Thyroid gland (tissue), 4 donors: ENCODE measurements at regions not wholly inside any gene's neighbourhood (a gene's known extent, or its start where the extent isn't known, plus 50 kb on each side); places are given as distances from the start of the nearest gene placed in this dataset.

Experiments
- DNase-seq, 2 donors: peaks; one replicate each; pipeline ENCODE4 v3.0.0-alpha.2; 2019
- H3K27ac ChIP-seq, 3 donors: fragments of 200-600 bp; sonication (generic); 1 replicate in 2 of 3; 2 replicates in 1 of 3; pipeline ENCODE4 v1.5.1; 2016 to 2019; ENCODE audit warnings: mild to moderate bottlenecking in 1 of 3, moderate library complexity in 1 of 3
- H3K27me3 ChIP-seq: fragments of 200-600 bp; sonication (generic); one replicate; pipeline ENCODE4 v1.5.1; 2019
- H3K36me3 ChIP-seq, 2 donors: fragments of 200-600 bp; sonication (generic); one replicate each; pipeline ENCODE4 v1.5.1; 2016 to 2019
- H3K4me1 ChIP-seq, 2 donors: fragments of 200-600 bp; sonication (generic); one replicate each; pipeline ENCODE4 v1.5.1; 2017 to 2019
- H3K4me3 ChIP-seq, 3 donors: fragments of 200-600 bp; sonication (generic); replicated peaks in 1 of 3; 1 replicate in 2 of 3; 2 replicates in 1 of 3; pipeline ENCODE4 v1.5.1; 2016; ENCODE audit warnings: mild to moderate bottlenecking in 1 of 3
- H3K9me3 ChIP-seq: fragments of 200-600 bp; sonication (generic); one replicate; pipeline ENCODE4 v1.5.1; 2017
- CTCF ChIP-seq, 6 experiments: fragments of 200-600 bp in 3 of 6; fragments of 450-650 bp in 3 of 6; sonication (generic) in 3 of 6; IDR thresholded peaks; one replicate each; pipeline ENCODE4 v1.5.1; 2016 to 2019; ENCODE audit warnings: antibody characterized with exemption in 6 of 6, mild to moderate bottlenecking in 2 of 6, inconsistent platforms in 1 of 6, moderate library complexity in 1 of 6
- POLR2A ChIP-seq, 2 donors: fragments of 450-650 bp; IDR thresholded peaks; one replicate each; pipeline ENCODE4 v1.6.1; 2017; ENCODE audit warnings: antibody characterized with exemption in 2 of 2, mild to moderate bottlenecking in 2 of 2, moderate library complexity in 1 of 2
- whole genome bisulfite sequencing, 2 donors: methylation state at CpG; one replicate each; pipeline ENCODE4 v1.1.5; 2017; 5-methylcytosine and 5-hydroxymethylcytosine counted together
- intact Hi-C: fragments of 100-400 bp; cut with DNase I; formaldehyde crosslinking; loops from one replicate; pipeline ENCODE4 v1.15.1; 2023

GRCh38 chr4:103365285-103365684, 167.1 kb upstream of the CENPE start:
- Histone ChIP-seq H3K27me3 (no peaks in the 10 kb centered on the region), H3K4me3 (no peak overlapping the region), H3K36me3 (no peaks in the 10 kb centered on the region), H3K4me1 (no peaks in the 10 kb centered on the region), H3K9me3 (no peaks in the 10 kb centered on the region), H3K27ac (no peak overlapping the region)
- intact Hi-C loops, result no loop called here
- WGBS, 2 donors, result 86 to 87% methylated on average over 2 of the region's 2 CpGs
- no peak for DNase-seq
- TF ChIP-seq POLR2A (IDR thresholded peaks at IDR 0.05) (no peak), CTCF (IDR thresholded peaks at IDR 0.05) (no peak)

DNA sequence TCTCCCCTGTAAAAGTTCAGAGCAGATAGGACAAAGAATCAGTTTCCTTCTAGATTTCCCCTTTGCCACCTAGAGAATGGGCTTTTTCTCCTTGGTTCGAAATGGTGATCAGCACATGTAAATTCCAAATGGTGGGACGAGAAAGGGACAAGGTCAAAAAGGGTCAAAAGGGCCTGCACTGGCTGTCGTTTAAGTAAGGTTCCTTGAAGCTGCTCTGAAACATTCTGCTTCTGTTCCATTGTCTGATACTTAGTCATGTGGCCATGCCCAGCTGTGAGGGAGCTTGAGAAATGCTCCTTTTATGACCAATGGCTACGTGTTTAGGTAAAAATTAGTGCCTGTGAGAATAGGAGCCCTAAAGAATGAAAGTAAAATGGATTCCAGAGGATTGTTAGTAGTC, 165.9 kb upstream of the CENPE start:
- intact Hi-C loops, result no loop called here
- H3K9me3 ChIP-seq, result no peaks in the 10 kb centered on the region
- DNase-seq, result no peak
- no peaks in the 10 kb centered on the region for H3K4me1 ChIP-seq
- H3K4me3 ChIP-seq, result no peak overlapping the region
- WGBS, 2 donors, result 71 to 72% methylated on average over 4 of the region's 4 CpGs
- H3K27ac ChIP-seq, result no peak overlapping the region
- H3K27me3 ChIP-seq, result no peaks in the 10 kb centered on the region
- TF ChIP-seq CTCF (IDR thresholded peaks at IDR 0.05), result no peak
- no peak for TF ChIP-seq POLR2A (IDR thresholded peaks at IDR 0.05)
- no peaks in the 10 kb centered on the region for H3K36me3 ChIP-seq

DNA sequence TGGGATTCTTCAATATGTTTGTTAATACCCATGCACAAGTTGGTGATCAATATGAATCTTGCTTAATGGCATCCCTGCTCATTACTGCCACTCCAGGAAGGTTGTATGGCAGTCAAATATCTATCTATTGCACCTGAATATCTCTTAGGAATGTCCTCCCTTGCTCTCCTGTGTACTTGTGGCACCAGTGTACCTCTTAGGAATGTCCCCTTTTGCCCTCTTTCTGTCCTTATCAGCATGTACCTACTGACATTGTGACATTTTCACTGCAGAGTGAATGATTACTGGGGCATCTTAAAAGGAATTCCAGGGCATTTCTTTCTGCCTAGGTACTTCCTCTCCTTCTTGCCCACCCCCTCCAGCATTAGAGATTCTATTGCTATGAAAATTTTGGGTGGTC, 163.8 kb upstream of the CENPE start:
- H3K4me3 ChIP-seq, result no peak overlapping the region
- no peak for DNase-seq
- no peak for TF ChIP-seq POLR2A (IDR thresholded peaks at IDR 0.05)
- TF ChIP-seq CTCF (IDR thresholded peaks at IDR 0.05), result no peak
- H3K4me1 ChIP-seq, result no peaks in the 10 kb centered on the region
- intact Hi-C loops, result no loop called here
- no peaks in the 10 kb centered on the region for H3K9me3 ChIP-seq
- no peaks in the 10 kb centered on the region for H3K36me3 ChIP-seq
- H3K27me3 ChIP-seq, result no peaks in the 10 kb centered on the region
- H3K27ac ChIP-seq, result no peak overlapping the region

GRCh38 chr4:103359900-103360299, 161.8 kb upstream of the CENPE start:
- intact Hi-C loops, result no loop called here
- H3K27me3 ChIP-seq, result no peaks in the 10 kb centered on the region
- TF ChIP-seq POLR2A (IDR thresholded peaks at IDR 0.05) (no peak), CTCF (IDR thresholded peaks at IDR 0.05) (no peak)
- no peaks in the 10 kb centered on the region for H3K9me3 ChIP-seq
- no peaks in the 10 kb centered on the region for H3K4me1 ChIP-seq
- WGBS, 2 donors, result 96 to 100% methylated on average over 2 of the region's 2 CpGs
- no peak overlapping the region for H3K4me3 ChIP-seq
- no peak overlapping the region for H3K27ac ChIP-seq
- no peaks in the 10 kb centered on the region for H3K36me3 ChIP-seq
- no peak for DNase-seq

DNA sequence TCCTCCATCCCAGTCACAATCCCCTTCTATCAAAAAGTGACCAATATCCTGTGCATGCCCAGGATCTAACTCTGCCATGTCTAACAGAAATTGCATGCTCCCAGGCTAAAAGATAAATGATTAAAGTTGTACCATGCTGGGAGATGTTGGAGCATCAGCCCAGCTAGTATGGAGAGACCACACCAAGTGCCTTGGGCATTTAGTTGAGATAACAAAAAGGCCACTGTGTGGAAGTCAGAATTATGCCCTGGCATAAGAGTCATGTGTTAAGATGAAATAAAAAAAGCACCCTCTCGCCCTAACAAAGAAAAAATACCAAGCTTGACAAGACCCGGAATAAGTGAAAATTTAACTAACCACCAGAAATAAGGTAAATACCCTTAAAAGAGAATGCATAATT, 155.9 kb upstream of the CENPE start:
- no peak for DNase-seq
- TF ChIP-seq CTCF (IDR thresholded peaks at IDR 0.05) (no peak), POLR2A (IDR thresholded peaks at IDR 0.05) (no peak)
- Histone ChIP-seq H3K9me3 (no peaks in the 10 kb centered on the region), H3K27ac (no peak overlapping the region), H3K36me3 (no peaks in the 10 kb centered on the region), H3K4me3 (no peak overlapping the region), H3K27me3 (no peaks in the 10 kb centered on the region), H3K4me1 (no peaks in the 10 kb centered on the region)
- intact Hi-C loops, result no loop called here
- WGBS, 2 donors, result 87 to 88% methylated on average over 2 of the region's 2 CpGs
